H1 (cell line): ENCODE measurements at regions not wholly inside any gene's neighbourhood (a gene's known extent, or its start where the extent isn't known, plus 50 kb on each side); places are given as distances from the start of the nearest gene placed in this dataset.

Source experiments
- CTCF ChIA-PET: fragments of 300-600 bp; sonication (Branson Sonifier 250); formaldehyde crosslinking; loops from one replicate; lab custom pipeline; 2021; ENCODE audit not compliant: partially characterized antibody; lab: Charles Lee
- POLR2A ChIA-PET: fragments of 300-600 bp; sonication (Branson Sonifier 250); formaldehyde crosslinking; loops from one replicate; lab custom pipeline; 2021; ENCODE audit warnings: inconsistent platforms; ENCODE audit not compliant: partially characterized antibody; lab: Charles Lee
- DNase-seq, 2 experiments: peaks; one replicate each; pipeline versions ENCODE4 v3.0.0 to v3.0.0-alpha.2; 2010 to 2022; ENCODE audit warnings: low spot score in 2 of 2, low read depth in 1 of 2, mixed read lengths in 1 of 2
- FAIRE-seq: peaks from 2 replicates; lab custom pipeline; 2011; peaks lifted over from hg19 to GRCh38; lab: Jason Lieb, UNC
- H2AFZ ChIP-seq: 2 replicates; pipeline ENCODE4 v1.8.1; 2012; ENCODE audit warnings: low read length, inconsistent platforms
- H2AK5ac ChIP-seq: 2 replicates; pipeline ENCODE4 v1.6.1; 2013; ENCODE audit warnings: low read depth, low read length
- H2BK120ac ChIP-seq: replicated peaks from 2 replicates; pipeline ENCODE3; 2013; ENCODE audit warnings: low read depth, low read length, inconsistent platforms
- H2BK12ac ChIP-seq: 2 replicates; pipeline ENCODE4 v1.6.1; 2013; ENCODE audit warnings: low read depth, low read length
- H2BK15ac ChIP-seq: 2 replicates; pipeline ENCODE4 v1.6.1; 2013; ENCODE audit warnings: low read length
- H2BK20ac ChIP-seq: 2 replicates; pipeline ENCODE4 v1.6.1; 2013; ENCODE audit warnings: low read length
- H2BK5ac ChIP-seq: 2 replicates; pipeline ENCODE4 v1.6.1; 2013; ENCODE audit warnings: low read depth, low read length
- H3K14ac ChIP-seq: 2 replicates; pipeline ENCODE4 v1.6.1; 2013; ENCODE audit warnings: inconsistent platforms; ENCODE audit not compliant: insufficient read length
- H3K18ac ChIP-seq: 2 replicates; pipeline ENCODE4 v1.6.1; 2013; ENCODE audit warnings: low read length; ENCODE audit errors: extremely low read depth
- H3K23ac ChIP-seq: 2 replicates; pipeline ENCODE4 v1.6.1; 2013; ENCODE audit warnings: inconsistent platforms; ENCODE audit not compliant: insufficient read length
- H3K23me2 ChIP-seq: 2 replicates; pipeline ENCODE4 v1.6.1; 2013; ENCODE audit warnings: low read depth, low read length
- H3K27ac ChIP-seq: 2 replicates; pipeline ENCODE4 v1.6.1; 2011; ENCODE audit warnings: low read depth, low read length, inconsistent platforms
- H3K27me3 ChIP-seq, 4 experiments: replicated peaks in 1 of 4; 1 replicate in 1 of 4; 2 replicates in 3 of 4; pipeline versions ENCODE4 v1.6.1 to v1.8.1; 2011 to 2013; ENCODE audit warnings: low read length in 3 of 4, mild to moderate bottlenecking in 3 of 4, inconsistent platforms in 2 of 4, mixed read lengths in 2 of 4, moderate library complexity in 1 of 4; ENCODE audit not compliant: control insufficient read depth in 3 of 4, insufficient read depth in 3 of 4; ENCODE audit errors: extremely low read depth in 1 of 4
- H3K36me3 ChIP-seq, 4 experiments: 2 replicates each; pipeline versions ENCODE4 v1.6.1 to v1.8.1; 2011 to 2013; ENCODE audit warnings: mild to moderate bottlenecking in 4 of 4, low read length in 3 of 4, moderate library complexity in 2 of 4, control low read depth in 1 of 4, inconsistent platforms in 1 of 4; ENCODE audit not compliant: insufficient read depth in 4 of 4, control insufficient read depth in 2 of 4
- H3K4ac ChIP-seq: replicated peaks from 2 replicates; pipeline ENCODE3; 2013; ENCODE audit warnings: low read length, low read depth, mixed read lengths, inconsistent platforms; ENCODE audit not compliant: insufficient read length
- H3K4me1 ChIP-seq, 4 experiments: replicated peaks in 1 of 4; 1 replicate in 1 of 4; 2 replicates in 3 of 4; pipeline versions ENCODE4 v1.6.1 to v1.8.1; 2011 to 2013; ENCODE audit warnings: low read length in 3 of 4, inconsistent platforms in 2 of 4, mixed read lengths in 1 of 4; ENCODE audit not compliant: insufficient read depth in 4 of 4, control insufficient read depth in 3 of 4
- H3K4me2 ChIP-seq, 2 experiments: 2 replicates each; pipeline versions ENCODE4 v1.6.1 to v1.8.1; 2011 to 2013; ENCODE audit warnings: low read depth in 2 of 2, low read length in 2 of 2, control low read depth in 1 of 2, inconsistent platforms in 1 of 2, mild to moderate bottlenecking in 1 of 2; ENCODE audit not compliant: insufficient read depth in 1 of 2
- H3K4me3 ChIP-seq, 4 experiments: fragments of 200-600, 300-600 bp in 1 of 4; sonication (generic), shearing (Covaris generic), sonication (Bioruptor Twin) in 1 of 4; 2 replicates each; pipeline versions ENCODE4 v1.5.1 to v1.8.1; 2011 to 2016; ENCODE audit warnings: low read length in 4 of 4, low read depth in 3 of 4, control low read depth in 2 of 4, inconsistent platforms in 2 of 4, mild to moderate bottlenecking in 2 of 4, mixed read lengths in 1 of 4, moderate library complexity in 1 of 4; ENCODE audit not compliant: insufficient read depth in 2 of 4; ENCODE audit errors: extremely low read depth in 1 of 4
- H3K56ac ChIP-seq: replicated peaks from 2 replicates; pipeline ENCODE3; 2013; ENCODE audit warnings: low read depth, mild to moderate bottlenecking, mixed read lengths, low read length, inconsistent platforms; ENCODE audit not compliant: insufficient read length
- H3K79me1 ChIP-seq: 2 replicates; pipeline ENCODE4 v1.6.1; 2013; ENCODE audit warnings: low read depth, low read length, control low read depth
- H3K79me2 ChIP-seq, 2 experiments: 2 replicates each; pipeline versions ENCODE4 v1.6.1 to v1.8.1; 2012 to 2013; ENCODE audit warnings: low read length in 2 of 2, mild to moderate bottlenecking in 2 of 2, inconsistent platforms in 1 of 2; ENCODE audit not compliant: insufficient read depth in 2 of 2, control insufficient read depth in 1 of 2
- H3K9ac ChIP-seq, 4 experiments: replicated peaks in 1 of 4; 1 replicate in 1 of 4; 2 replicates in 3 of 4; pipeline versions ENCODE4 v1.6.1 to v1.8.1; 2011 to 2013; ENCODE audit warnings: low read depth in 3 of 4, low read length in 3 of 4, control low read depth in 2 of 4, mild to moderate bottlenecking in 2 of 4, moderate library complexity in 2 of 4, inconsistent platforms in 1 of 4; ENCODE audit errors: extremely low read depth in 1 of 4
- H3K9me3 ChIP-seq, 2 experiments: 2 replicates each; pipeline versions ENCODE4 v1.6.1 to v1.8.1; 2012 to 2013; ENCODE audit warnings: mild to moderate bottlenecking in 2 of 2, moderate library complexity in 2 of 2, control low read depth in 1 of 2, inconsistent platforms in 1 of 2, low read depth in 1 of 2, low read length in 1 of 2, mixed read lengths in 1 of 2; ENCODE audit not compliant: insufficient read depth in 2 of 2
- H4K20me1 ChIP-seq, 2 experiments: replicated peaks in 1 of 2; 2 replicates each; pipeline versions ENCODE3 to v1.8.1; 2011 to 2013; ENCODE audit warnings: inconsistent platforms in 2 of 2, low read length in 2 of 2, mild to moderate bottlenecking in 1 of 2; ENCODE audit not compliant: insufficient read depth in 2 of 2, control insufficient read depth in 1 of 2
- H4K5ac ChIP-seq: 2 replicates; pipeline ENCODE4 v1.6.1; 2013; ENCODE audit warnings: low read length, low read depth, mixed read lengths, inconsistent platforms; ENCODE audit not compliant: insufficient read length
- H4K8ac ChIP-seq: 2 replicates; pipeline ENCODE4 v1.8.0; 2013; ENCODE audit warnings: mild to moderate bottlenecking, moderate library complexity, low read length, inconsistent platforms; ENCODE audit not compliant: insufficient read depth; ENCODE audit errors: extremely low read depth
- H4K91ac ChIP-seq: replicated peaks from 2 replicates; pipeline ENCODE3; 2013; ENCODE audit warnings: low read length, mixed read lengths, inconsistent platforms; ENCODE audit not compliant: insufficient read length
- BACH1 ChIP-seq: IDR thresholded peaks from 2 replicates; pipeline ENCODE4 v1.6.1; 2012; ENCODE audit warnings: low read length, improper control_type of control experiment
- CHD2 ChIP-seq: IDR thresholded peaks from 2 replicates; pipeline ENCODE4 v1.6.1; 2012; ENCODE audit warnings: low read length, improper control_type of control experiment
- CREB1 ChIP-seq: IDR thresholded peaks from 2 replicates; pipeline ENCODE4 v1.6.1; 2012; ENCODE audit warnings: inconsistent platforms
- EGR1 ChIP-seq: IDR thresholded peaks from 2 replicates; pipeline ENCODE4 v1.6.1; 2011; ENCODE audit warnings: low read depth, low read length, borderline replicate concordance
- GTF2F1 ChIP-seq: IDR thresholded peaks from 2 replicates; pipeline ENCODE4 v1.6.1; 2012; ENCODE audit warnings: low read depth, low read length, improper control_type of control experiment, borderline replicate concordance
- KDM5A ChIP-seq: fragments of 200-600 bp; IDR thresholded peaks from 2 replicates; pipeline ENCODE4 v1.7.1; 2012; ENCODE audit warnings: mild to moderate bottlenecking, low read length, inconsistent platforms, mixed read lengths
- RBBP5 ChIP-seq: IDR thresholded peaks from 2 replicates; pipeline ENCODE4 v1.7.1; 2012; ENCODE audit warnings: low read depth, mild to moderate bottlenecking, inconsistent platforms, low read length, moderate library complexity, borderline replicate concordance
- RFX5 ChIP-seq: IDR thresholded peaks from 2 replicates; pipeline ENCODE4 v1.6.1; 2011; ENCODE audit warnings: low read depth, low read length, improper control_type of control experiment, borderline replicate concordance
- RNF2 ChIP-seq: fragments of 200-900, 300-1000 bp; sonication (generic); IDR thresholded peaks from 2 replicates; pipeline ENCODE4 v1.7.1; 2016; ENCODE audit warnings: borderline replicate concordance, low read depth, mild to moderate bottlenecking, antibody characterized with exemption, low read length; ENCODE audit not compliant: poor library complexity, severe bottlenecking; ENCODE audit errors: missing control alignments
- SP4 ChIP-seq: IDR thresholded peaks from 2 replicates; pipeline ENCODE4 v1.6.1; 2012; ENCODE audit warnings: low read length, inconsistent platforms
- SRF ChIP-seq: IDR thresholded peaks from 2 replicates; pipeline ENCODE4 v1.6.1; 2011; ENCODE audit warnings: mild to moderate bottlenecking, low read depth, low read length, moderate library complexity
- TBP ChIP-seq: IDR thresholded peaks from 2 replicates; pipeline ENCODE4 v1.6.1; 2011; ENCODE audit warnings: low read depth, low read length, improper control_type of control experiment
- USF2 ChIP-seq: IDR thresholded peaks from 2 replicates; pipeline ENCODE4 v1.6.1; 2011; ENCODE audit warnings: low read length, improper control_type of control experiment
- YY1 ChIP-seq: IDR thresholded peaks from 2 replicates; pipeline ENCODE4 v1.6.1; 2011; ENCODE audit warnings: low read depth, mild to moderate bottlenecking, low read length
- ZNF274 ChIP-seq: IDR thresholded peaks from 2 replicates; pipeline ENCODE4 v1.7.0; 2012; ENCODE audit warnings: low read length, borderline replicate concordance; ENCODE audit errors: extremely low read depth
- WGBS, 2 experiments: shearing (Covaris generic) in 1 of 2; methylation state at CpG; one replicate each; pipeline versions ENCODE4 v1.1.6 to v1.1.7; 2013 to 2015; ENCODE audit warnings: low lambda C conversion rate in 2 of 2, mixed read lengths in 2 of 2, inconsistent platforms in 1 of 2, low coverage in 1 of 2, missing lambda C conversion rate in 1 of 2; ENCODE audit not compliant: insufficient replicate concordance in 2 of 2, insufficient coverage in 1 of 2, insufficient read length in 1 of 2; ENCODE audit errors: extremely low coverage in 1 of 2, missing lambda C conversion rate in 1 of 2; 5-methylcytosine and 5-hydroxymethylcytosine counted together

GRCh38 chr2:216292475-216292874 lies 79.8 kb downstream of the MARCHF4 start:
- FAIRE-seq, result no peak
- Histone ChIP-seq H2BK15ac (no peak overlapping the region), H3K4me2 (no peak overlapping the region), H3K23ac (no peak overlapping the region), H2BK120ac (no peak overlapping the region), H4K20me1 (no peaks in the 10 kb centered on the region), H3K4me1 (peaks cover 0 to 2% (median 0%) of the 10 kb centered on the region in 4 experiments; a peak in 2 of 7 replicates), H2AK5ac (no peak overlapping the region), H3K9me3 (no peaks in the 10 kb centered on the region), H2BK12ac (no peak overlapping the region), H4K5ac (no peak overlapping the region), H4K8ac (no peak overlapping the region), H3K27me3 (no peaks in the 10 kb centered on the region), H3K18ac (no peak overlapping the region), H4K91ac (no peak overlapping the region), H3K4me3 (no peak overlapping the region), H3K79me1 (no peaks in the 10 kb centered on the region), H3K27ac (no peak overlapping the region), H3K9ac (no peak overlapping the region), H3K23me2 (no peaks in the 10 kb centered on the region), H2BK5ac (no peak overlapping the region), H2BK20ac (no peak overlapping the region), H3K4ac (no peak overlapping the region), H2AFZ (no peak overlapping the region), H3K36me3 (no peaks in the 10 kb centered on the region), H3K79me2 (no peaks in the 10 kb centered on the region), H3K14ac (no peak overlapping the region), H3K56ac (no peak overlapping the region)
- DNase-seq, result no peak
- ChIA-PET POLR2A (no interaction called here), CTCF (interaction anchor here (0.8 to 3.8 kb wide), 5 partner anchors 8 to 103 kb away, joined by 3 to 40 read pairs (median 3); no protein-coding TSS in a partner anchor)
- WGBS, 2 experiments, result 89% methylated on average over 5 of the region's 5 CpGs; no CpG with 5 or more reads in 1 of the 2 experiments
- TF ChIP-seq USF2 (no peak), GTF2F1 (no peak), ZNF274 (no peak), RNF2 (no peak), KDM5A (no peak), EGR1 (no peak), TBP (no peak), YY1 (no peak), CREB1 (no peak), CHD2 (no peak), SRF (no peak), SP4 (no peak), BACH1 (no peak), RBBP5 (no peak), RFX5 (no peak)
